Esophagus (tissue), 2 donors: ENCODE measurements at regions not wholly inside any gene's neighbourhood (a gene's known extent, or its start where the extent isn't known, plus 50 kb on each side); places are given as distances from the start of the nearest gene placed in this dataset.

ENCODE experiments used
- H3K27ac ChIP-seq, 2 donors: one replicate each; pipeline ENCODE4 v1.5.1; 2013; ENCODE audit warnings: low read depth in 2 of 2, mild to moderate bottlenecking in 2 of 2, inconsistent platforms in 1 of 2, low read length in 1 of 2, moderate library complexity in 1 of 2
- H3K27me3 ChIP-seq, 2 donors: one replicate each; pipeline ENCODE4 v1.6.1; 2013; ENCODE audit warnings: low read length in 2 of 2, control low read depth in 1 of 2, mild to moderate bottlenecking in 1 of 2; ENCODE audit not compliant: insufficient read depth in 2 of 2, control insufficient read depth in 1 of 2
- H3K36me3 ChIP-seq, 2 donors: one replicate each; pipeline ENCODE4 v1.6.1; 2013; ENCODE audit warnings: low read length in 1 of 2; ENCODE audit not compliant: control insufficient read depth in 2 of 2, insufficient read depth in 2 of 2
- H3K4me1 ChIP-seq, 2 donors: one replicate each; pipeline ENCODE4 v1.6.1; 2013; ENCODE audit warnings: low read length in 1 of 2; ENCODE audit not compliant: control insufficient read depth in 2 of 2, insufficient read depth in 2 of 2
- H3K4me3 ChIP-seq, 2 donors: one replicate each; pipeline ENCODE4 v1.5.1; 2013; ENCODE audit warnings: low read length in 2 of 2, mild to moderate bottlenecking in 2 of 2, low read depth in 1 of 2, moderate library complexity in 1 of 2
- H3K9me3 ChIP-seq, 2 donors: one replicate each; pipeline ENCODE4 v1.6.1; 2013; ENCODE audit warnings: mild to moderate bottlenecking in 2 of 2, low read depth in 1 of 2, low read length in 1 of 2, moderate library complexity in 1 of 2; ENCODE audit not compliant: control insufficient read depth in 2 of 2, insufficient read depth in 1 of 2
- WGBS, 2 donors: extraction: QIAGEN DNeasy Blood & Tissue Kit; methylation state at CpG; one replicate each; pipeline ENCODE4 v1.1.7; 2013; 5-methylcytosine and 5-hydroxymethylcytosine counted together
- donor health status: healthy with polysubstance abuse.
- donor health status: Bipolar disorder and iron deficiency.

- no peaks in the 10 kb centered on the region for H3K27me3 ChIP-seq
- H3K36me3 ChIP-seq: no peaks in the 10 kb centered on the region
- H3K4me1 ChIP-seq: peaks cover 1 to 2% of the 10 kb centered on the region in 2 donors
- no peak overlapping the region for H3K4me3 ChIP-seq
- H3K9me3 ChIP-seq: no peaks in the 10 kb centered on the region
- H3K27ac ChIP-seq: no peak overlapping the region
- 40 to 46% methylated on average over 9 of the region's 9 CpGs for WGBS, 2 donors
These were observed 136.5 kb downstream of the COPS8 start for GRCh38 chr2:237222178-237222577.

GRCh38 chr2:237222601-237223041, 136.9 kb downstream of the COPS8 start:
- peaks cover 0 to 2% of the 10 kb centered on the region in 2 donors for H3K9me3 ChIP-seq
- no peak overlapping the region for H3K27ac ChIP-seq

GRCh38 chr2:237223201-237223861, 137.6 kb downstream of the COPS8 start:
- H3K9me3 ChIP-seq: peaks cover 0 to 2% of the 10 kb centered on the region in 2 donors
- H3K36me3 ChIP-seq: no peaks in the 10 kb centered on the region
- no peak overlapping the region for H3K27ac ChIP-seq
- H3K27me3 ChIP-seq: peaks cover 0 to under 1% of the 10 kb centered on the region in 2 donors
- H3K4me1 ChIP-seq: peaks cover 1 to 2% of the 10 kb centered on the region in 2 donors
- no peak overlapping the region for H3K4me3 ChIP-seq
- 34 to 47% methylated on average over 6 of the region's 6 CpGs for WGBS, 2 donors

More at GRCh38 chr2:237222601-237223041, 136.9 kb downstream of the COPS8 start:
- Histone ChIP-seq H3K4me1 (peaks cover 1 to 2% of the 10 kb centered on the region in 2 donors), H3K36me3 (no peaks in the 10 kb centered on the region), H3K4me3 (no peak overlapping the region), H3K27me3 (no peaks in the 10 kb centered on the region)
- WGBS, 2 donors: 42 to 50% methylated on average over 4 of the region's 4 CpGs

GRCh38 chr2:237227190-237227589, 141.5 kb downstream of the COPS8 start:
- H3K27ac ChIP-seq: no peak overlapping the region
- WGBS, 2 donors: 89 to 96% methylated on average over 2 of the region's 2 CpGs

GRCh38 chr2:237227592-237228280, 142.0 kb downstream of the COPS8 start:
- no peaks in the 10 kb centered on the region for H3K36me3 ChIP-seq
- peaks cover 1 to 2% of the 10 kb centered on the region in 2 donors for H3K4me1 ChIP-seq
- H3K4me3 ChIP-seq: no peak overlapping the region
- WGBS, 2 donors: 40 to 42% methylated on average over 7 of the region's 7 CpGs
- peaks cover 0 to 2% of the 10 kb centered on the region in 2 donors for H3K9me3 ChIP-seq
- H3K27me3 ChIP-seq: peaks cover 0 to 2% of the 10 kb centered on the region in 2 donors
- H3K27ac ChIP-seq: no peak overlapping the region

More at GRCh38 chr2:237227190-237227589, 141.5 kb downstream of the COPS8 start:
- peaks cover 1 to 2% of the 10 kb centered on the region in 2 donors for H3K4me1 ChIP-seq
- no peaks in the 10 kb centered on the region for H3K36me3 ChIP-seq
- H3K9me3 ChIP-seq: peaks cover 0 to 2% of the 10 kb centered on the region in 2 donors
- peaks cover 0 to 2% of the 10 kb centered on the region in 2 donors for H3K27me3 ChIP-seq
- no peak overlapping the region for H3K4me3 ChIP-seq

GRCh38 chr2:237228281-237228625, 142.6 kb downstream of the COPS8 start:
- WGBS, 2 donors: 95 to 97% methylated on average over 4 of the region's 4 CpGs
- Histone ChIP-seq H3K36me3 (no peaks in the 10 kb centered on the region), H3K4me3 (no peak overlapping the region), H3K9me3 (peaks cover 0 to 2% of the 10 kb centered on the region in 2 donors), H3K27me3 (peaks cover 0 to 2% of the 10 kb centered on the region in 2 donors), H3K4me1 (peaks cover under 1 to 1% of the 10 kb centered on the region in 2 donors), H3K27ac (no peak overlapping the region)

GRCh38 chr2:237229905-237230304, 144.2 kb downstream of the COPS8 start:
- H3K36me3 ChIP-seq: no peaks in the 10 kb centered on the region
- peaks cover 0 to 2% of the 10 kb centered on the region in 2 donors for H3K9me3 ChIP-seq
- H3K4me1 ChIP-seq: peaks cover 0 to 3% of the 10 kb centered on the region in 2 donors
- no peak overlapping the region for H3K4me3 ChIP-seq
- peaks cover 0 to 2% of the 10 kb centered on the region in 2 donors for H3K27me3 ChIP-seq
- WGBS, 2 donors: 86 to 95% methylated on average over 2 of the region's 2 CpGs
- H3K27ac ChIP-seq: no peak overlapping the region

GRCh38 chr2:237230355-237230754, 144.7 kb downstream of the COPS8 start:
- H3K9me3 ChIP-seq: peaks cover 0 to 2% of the 10 kb centered on the region in 2 donors
- H3K36me3 ChIP-seq: no peaks in the 10 kb centered on the region
- no peak overlapping the region for H3K27ac ChIP-seq
- WGBS, 2 donors: 88 to 97% methylated on average over 3 of the region's 3 CpGs
- no peak overlapping the region for H3K4me3 ChIP-seq
- H3K4me1 ChIP-seq: peaks cover 0 to 3% of the 10 kb centered on the region in 2 donors
- H3K27me3 ChIP-seq: peaks cover 0 to 2% of the 10 kb centered on the region in 2 donors

GRCh38 chr2:237231593-237231992, 145.9 kb downstream of the COPS8 start:
- Histone ChIP-seq H3K27ac (no peak overlapping the region), H3K27me3 (peaks cover 0 to 2% of the 10 kb centered on the region in 2 donors)
- WGBS, 2 donors: 91% methylated on average over 9 of the region's 9 CpGs

More at GRCh38 chr2:237231593-237231992, 145.9 kb downstream of the COPS8 start:
- H3K9me3 ChIP-seq: peaks cover 0 to 2% of the 10 kb centered on the region in 2 donors
- H3K4me3 ChIP-seq: no peak overlapping the region
- H3K4me1 ChIP-seq: peaks cover 0 to 3% of the 10 kb centered on the region in 2 donors
- H3K36me3 ChIP-seq: no peaks in the 10 kb centered on the region
